CD1c-positive myeloid dendritic cell (primary cell): ENCODE measurements at regions not wholly inside any gene's neighbourhood (a gene's known extent, or its start where the extent isn't known, plus 50 kb on each side); places are given as distances from the start of the nearest gene placed in this dataset.

ENCODE experiments used
- DNase-seq: peaks from one replicate; pipeline ENCODE4 v3.0.0-alpha.2; 2016; ENCODE audit errors: extremely low spot score

DNA sequence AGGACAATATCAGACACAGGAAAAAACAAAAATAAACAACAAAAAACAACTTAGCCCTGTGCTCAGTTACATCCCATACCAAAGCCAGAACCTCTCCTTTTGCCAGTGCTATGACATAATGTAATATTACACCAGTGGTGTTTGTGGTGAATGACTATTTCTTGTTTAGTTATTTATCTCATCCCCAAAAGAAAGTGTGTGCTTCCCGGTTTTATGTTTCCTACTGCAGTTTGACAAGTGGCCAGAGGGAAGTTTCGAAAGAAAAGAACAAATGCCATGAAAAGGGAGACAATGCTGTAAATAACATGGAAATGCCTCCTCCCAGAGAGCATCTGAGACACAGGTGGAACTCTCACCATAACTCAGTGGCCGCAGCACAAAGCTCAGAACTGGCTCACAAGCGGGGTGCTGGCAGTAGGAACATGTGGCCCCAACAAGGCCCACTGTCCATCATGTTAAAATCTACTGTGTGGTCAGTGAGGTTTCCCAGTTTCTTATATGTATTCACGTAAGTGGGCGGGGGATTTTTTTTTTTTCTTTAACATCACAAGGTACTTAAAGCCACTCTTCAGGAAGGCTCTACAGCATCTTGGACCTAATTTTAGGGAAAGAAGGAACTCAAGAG, 158.2 kb downstream of the BARHL2 start:
- no peak for DNase-seq

DNA sequence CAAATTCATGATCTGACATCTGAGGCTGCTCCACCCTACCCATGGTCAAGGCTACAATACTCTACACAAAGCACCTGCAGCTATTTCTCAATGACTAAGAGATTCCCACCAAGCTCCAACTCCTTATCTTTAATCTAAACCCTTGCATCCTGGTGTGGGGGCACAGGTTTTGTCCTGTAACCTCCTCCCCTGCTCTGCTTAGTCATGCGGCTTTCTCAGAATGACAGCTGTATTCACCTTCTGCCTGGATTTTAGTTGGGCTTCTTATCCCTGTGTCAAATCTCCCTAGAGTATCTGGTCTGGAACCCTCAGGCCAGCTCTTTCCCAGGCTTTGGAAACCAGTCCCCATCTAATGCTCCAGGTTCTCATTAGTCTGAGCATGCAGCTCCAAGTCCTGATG, 159.0 kb downstream of the BARHL2 start:
- DNase-seq: no peak

DNA sequence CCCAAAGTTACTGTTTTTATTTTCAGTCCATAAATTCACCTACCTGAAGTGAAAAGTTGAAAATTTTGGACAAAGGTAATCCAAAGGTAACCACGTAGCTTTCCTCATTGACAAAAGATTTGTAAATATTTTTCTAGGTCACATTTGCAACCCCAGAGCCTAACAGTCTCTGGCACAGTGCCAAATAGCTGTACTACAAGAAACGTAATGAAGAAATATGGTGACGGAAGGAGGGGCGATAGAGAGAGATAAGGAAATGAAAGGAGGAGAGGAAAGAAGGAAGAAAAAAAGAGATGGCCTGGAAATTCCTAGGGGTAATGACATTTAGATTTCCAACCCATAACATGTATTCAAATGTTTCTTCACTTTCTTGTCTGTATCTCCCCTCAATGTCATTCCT, 159.4 kb downstream of the BARHL2 start:
- DNase-seq: no peak

DNA sequence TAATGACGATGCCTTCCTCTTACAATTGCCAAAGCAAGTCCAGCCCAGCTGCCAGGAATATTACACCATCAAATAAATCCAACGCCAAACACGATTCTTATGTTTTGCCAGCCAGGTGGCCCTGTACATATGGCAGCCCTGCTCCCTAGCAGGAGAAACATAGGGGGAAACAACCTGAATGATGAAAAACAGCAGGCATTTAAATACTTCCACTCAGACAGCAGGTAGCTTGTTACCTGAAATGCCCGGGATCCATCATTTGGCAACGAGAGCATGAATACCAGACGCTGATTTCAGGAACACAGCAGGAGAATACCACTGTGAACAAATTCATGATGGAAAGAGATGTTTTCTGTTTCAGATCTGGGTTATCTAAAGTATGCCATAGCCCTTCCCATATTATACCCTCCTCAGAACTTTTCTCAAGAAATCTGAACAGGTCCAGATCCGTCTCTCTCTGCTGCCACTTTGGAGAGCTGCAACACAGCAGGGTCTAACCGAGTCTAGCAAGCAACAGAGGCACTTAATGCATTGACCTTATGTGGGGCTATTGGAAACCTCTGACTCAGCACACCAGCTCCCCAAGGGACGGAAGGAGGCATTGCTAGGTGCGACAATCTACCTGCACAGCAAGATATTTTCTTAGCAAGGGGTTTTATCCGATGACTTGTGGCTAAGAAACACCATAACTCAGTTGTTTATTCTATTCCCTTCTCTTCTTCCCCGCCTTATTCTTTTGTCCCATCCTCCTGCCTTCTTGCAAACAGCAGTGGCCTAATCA, 166.3 kb downstream of the BARHL2 start:
- no peak for DNase-seq

DNA sequence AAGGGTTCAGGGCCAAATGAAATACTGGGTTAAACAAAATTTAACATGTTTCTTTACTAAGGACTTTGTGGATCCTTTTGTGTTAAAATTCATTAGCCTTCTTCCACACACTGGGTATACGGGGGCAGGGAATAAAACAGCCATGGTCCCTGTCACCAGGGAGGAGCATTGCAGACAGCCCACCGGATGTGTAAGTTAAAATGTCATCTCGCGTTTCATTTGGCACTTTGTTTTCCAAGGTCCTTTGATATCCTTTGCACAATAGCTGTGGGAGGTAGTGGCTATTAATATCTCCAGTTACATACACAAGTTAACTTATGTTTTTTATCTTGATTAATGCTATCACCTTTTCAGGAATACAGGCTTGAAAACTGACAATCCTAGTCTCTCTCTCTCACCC, 172.7 kb downstream of the BARHL2 start:
- no peak for DNase-seq

DNA sequence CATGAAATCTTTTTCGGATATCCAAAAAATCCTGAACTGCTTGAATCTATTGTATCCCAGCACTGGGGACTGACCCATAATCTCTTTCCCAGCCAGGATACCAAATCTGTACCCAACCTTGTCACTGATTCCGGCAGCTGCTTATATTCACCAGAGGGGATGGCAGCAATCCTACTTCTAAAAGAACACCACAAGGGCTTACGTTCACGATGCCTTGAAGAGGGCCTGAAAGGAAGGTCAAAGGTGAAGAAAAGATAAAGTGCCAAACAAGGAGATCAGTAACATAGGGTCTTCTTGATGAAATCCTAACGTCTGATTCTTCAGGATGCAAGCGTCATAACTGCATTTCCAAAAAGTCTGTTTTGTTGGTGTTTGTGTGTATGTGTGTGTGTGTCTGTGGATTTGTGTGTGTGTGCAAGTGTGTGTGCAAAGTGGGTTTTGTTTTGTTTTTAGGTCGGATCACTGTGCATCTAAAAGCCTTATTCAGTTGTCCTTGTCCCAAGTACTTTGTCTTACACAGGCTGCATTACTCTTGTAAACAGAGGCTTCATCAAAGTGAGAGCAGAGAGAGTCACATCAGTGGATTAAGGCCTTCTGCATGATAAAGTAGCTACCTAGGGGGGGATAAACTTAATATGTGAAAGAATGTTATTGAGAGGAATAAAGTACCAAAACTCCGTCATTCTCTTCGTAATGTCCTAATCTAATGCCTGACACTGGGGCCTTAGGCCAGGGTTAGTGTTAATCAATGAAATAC, 179.3 kb downstream of the BARHL2 start:
- DNase-seq: no peak

DNA sequence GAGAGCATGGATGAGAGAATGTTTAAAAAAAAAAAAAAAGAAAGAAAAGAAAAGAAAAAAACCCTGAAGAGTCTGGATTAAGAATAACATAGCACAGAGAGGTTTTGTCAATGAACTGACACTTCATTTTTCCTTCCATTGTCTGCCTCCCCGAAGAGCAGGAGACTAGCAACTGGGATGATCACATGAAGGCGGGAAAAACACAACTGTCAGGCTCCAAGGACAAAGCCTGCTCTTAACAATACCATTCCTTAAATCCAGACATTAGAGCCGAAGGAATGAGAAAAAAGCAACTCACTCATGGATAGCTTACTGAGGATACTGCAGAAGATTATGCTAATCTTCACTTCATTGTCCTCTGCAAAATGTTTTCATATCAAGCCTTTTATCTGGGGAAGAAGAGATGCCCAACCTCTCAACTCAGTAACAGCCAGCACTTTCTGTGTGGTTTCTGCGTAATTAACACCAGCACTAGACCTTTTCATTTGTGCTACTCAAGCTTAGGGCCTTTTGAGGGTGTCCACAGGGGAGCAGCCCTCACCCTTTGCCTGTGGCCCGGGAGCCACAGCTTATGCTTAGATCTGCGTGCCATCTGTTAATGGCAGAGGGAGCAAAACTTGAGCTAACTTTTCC, 182.3 kb downstream of the BARHL2 start:
- no peak for DNase-seq

DNA sequence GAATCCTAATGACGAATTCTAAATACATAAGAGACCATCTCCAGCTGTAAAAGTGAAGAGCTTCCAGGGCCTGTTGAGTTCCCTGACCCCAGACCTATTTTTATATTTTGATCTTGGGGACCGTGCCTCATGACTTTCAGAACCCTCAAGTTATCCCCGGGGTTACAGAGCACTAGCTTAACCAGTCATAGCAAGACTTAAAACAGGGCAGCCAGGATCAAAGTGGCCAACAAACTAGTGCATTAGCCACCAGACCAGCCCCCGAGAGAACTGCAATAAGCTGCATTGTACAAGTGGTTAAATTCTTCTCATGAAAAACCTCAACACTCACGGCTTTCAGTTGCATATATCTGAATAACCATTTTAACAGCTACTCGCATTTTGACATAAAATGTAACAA, 183.0 kb downstream of the BARHL2 start:
- DNase-seq: no peak

DNA sequence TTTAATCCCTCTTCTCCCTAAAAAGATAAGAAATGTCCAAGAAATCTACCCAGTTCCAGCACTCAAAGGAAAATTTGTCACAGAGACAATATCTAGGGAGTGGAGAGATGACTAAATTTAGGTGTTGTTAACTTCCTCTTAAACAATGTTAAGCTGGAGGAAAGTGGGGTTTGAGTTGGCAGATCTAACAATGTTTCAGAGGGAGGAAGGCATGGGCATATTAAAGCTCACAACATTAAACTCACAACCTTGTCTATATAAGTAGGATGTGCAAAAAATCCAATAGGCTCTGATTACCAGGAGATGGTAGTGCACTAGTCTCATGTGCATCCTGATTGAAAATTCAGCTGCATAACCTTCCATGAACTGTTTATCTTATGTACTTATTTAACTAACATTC, 190.1 kb downstream of the BARHL2 start:
- DNase-seq: no peak

DNA sequence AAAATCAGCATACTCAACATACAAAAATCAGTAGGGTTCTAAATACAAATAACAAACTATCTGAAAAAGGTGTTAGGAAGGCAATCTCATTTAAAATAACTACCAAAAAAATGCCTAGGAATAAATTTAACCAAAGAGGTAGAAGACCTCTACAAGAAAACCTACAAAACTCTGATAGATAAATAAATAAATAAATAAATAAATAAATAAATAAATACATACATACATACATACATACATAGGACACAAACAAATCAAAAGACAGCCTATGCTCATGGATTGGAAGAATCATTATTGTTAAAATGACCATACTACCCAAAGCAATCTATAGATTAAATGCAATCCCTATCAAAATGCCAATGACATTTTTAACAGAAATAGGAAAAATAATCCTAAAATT, 194.7 kb downstream of the BARHL2 start:
- no peak for DNase-seq

DNA sequence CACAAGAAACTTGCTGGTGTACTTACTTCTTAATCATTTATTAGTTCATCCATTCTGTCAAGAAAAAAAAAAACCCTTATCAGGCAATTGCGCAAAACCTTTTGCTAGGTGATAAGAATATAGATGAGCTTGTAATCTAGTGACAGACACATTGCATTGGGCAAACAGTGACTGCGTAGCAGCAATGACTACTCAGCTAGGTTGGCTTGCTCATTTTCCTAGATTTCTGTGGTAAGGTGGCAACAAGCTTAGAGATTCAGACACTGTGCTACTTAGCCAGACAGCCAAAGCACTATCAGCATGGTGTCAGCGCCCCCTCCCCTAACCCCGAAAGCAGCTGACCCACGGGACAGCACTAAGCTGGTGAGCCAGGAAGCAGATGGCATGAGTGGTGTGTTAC, 203.1 kb downstream of the BARHL2 start:
- DNase-seq: no peak

DNA sequence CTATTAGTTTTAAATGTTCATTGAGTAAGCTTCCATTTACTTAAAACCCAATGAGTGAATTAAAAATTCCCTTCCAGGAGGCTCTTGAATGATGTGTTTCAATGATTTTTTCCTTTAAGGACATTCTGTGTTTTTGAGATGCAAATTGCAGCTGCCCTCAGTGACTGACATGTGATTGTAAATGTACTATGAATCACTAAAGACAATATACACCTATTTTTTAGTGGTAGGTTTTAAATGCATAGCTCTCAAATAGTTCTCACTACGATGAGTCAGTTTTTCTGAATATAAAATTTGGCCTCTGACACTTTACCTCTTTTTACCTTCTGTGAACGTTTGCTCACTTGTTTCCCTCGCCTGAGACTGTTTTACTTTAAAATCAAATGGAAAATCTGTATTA, 204.7 kb downstream of the BARHL2 start:
- DNase-seq: no peak

DNA sequence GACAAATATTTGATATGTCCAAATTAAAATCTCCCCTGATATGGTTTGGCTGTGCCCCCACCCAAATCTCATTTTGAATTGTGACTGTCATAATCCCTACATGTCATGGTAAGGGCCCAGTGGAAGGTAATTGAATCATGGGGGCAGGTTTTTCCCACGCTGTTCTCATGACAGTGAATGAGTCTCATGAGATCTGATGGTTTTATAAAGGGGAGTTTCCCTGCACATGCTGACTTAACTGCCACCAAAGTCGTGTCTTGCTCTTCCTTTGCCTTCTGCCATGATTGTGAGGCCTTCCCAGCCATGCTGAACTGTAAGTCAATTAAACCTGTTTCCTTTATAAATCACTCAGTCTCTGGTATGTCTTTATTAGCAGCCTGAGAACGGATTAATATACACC, 207.0 kb downstream of the BARHL2 start:
- no peak for DNase-seq

DNA sequence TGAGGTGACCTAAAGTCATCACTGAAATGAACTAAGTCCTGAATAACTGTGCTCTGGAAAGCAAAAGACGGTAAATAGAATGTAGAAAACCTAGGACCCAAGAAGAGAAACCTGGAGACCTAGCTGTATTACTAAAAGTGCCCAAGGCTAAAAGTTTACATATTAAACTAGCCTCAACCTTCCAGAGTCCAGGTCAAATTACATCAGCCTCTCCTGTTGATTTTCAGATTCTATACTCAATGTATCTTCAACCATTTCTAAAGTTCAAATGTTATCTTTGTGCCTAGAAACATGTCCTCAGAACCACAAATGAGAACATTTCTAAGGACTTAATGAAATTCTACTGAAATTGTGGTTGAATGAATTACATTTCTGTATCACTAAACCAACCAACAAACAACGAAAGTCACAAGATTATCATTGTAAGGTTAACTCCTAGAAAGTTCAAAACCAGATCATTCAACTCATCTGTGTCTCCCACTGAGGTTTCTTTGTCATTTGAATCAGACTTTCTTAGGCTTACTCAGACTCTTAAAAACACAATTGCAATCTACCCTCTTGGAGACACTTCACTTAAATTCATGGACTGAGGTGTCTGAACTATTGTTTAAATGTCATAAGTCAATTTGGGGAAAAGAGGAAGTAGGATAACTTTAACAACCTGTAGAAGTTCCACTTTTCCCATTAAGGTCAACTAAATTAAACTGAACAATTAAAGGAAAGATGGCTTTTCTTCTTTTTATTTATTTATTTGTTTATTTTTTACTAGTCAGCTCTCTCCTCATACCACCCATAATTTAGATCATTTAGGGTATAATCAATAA, 207.7 kb downstream of the BARHL2 start:
- no peak for DNase-seq

DNA sequence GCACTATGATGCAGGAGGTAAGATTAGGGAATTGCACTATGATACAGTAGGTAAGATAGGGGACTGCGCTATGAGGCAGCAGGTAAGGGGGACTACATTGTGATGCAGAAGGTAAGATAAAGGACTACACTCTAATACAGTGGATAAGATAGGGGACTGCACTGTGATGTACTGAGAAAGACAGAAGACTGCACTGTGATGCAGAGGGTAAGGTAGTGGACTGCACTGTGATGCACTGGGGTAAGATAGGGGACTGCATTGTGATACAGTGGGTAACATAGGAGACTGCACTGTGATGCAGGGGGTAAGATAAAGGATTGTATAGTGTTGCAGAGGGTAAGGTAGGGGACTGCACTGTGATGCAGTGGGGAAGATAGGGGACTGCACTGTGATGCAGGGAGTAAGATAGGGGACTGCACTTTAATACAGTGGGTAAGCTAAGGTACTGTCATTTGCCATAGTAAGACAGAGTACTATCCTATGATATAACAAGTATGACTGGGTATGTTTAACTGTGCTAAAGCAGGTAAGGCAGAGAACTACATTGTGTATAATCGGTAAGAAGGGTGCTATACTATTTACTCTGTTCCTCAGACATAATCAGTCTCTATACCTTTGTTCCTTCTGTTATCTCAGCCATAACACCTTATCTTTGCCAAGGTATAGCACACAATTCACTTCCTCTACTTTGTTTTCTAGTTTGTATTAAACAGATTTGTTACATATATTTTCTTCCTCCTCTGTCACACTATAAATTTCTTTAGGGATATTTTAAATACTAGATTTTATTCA, 208.5 kb downstream of the BARHL2 start:
- DNase-seq: no peak

DNA sequence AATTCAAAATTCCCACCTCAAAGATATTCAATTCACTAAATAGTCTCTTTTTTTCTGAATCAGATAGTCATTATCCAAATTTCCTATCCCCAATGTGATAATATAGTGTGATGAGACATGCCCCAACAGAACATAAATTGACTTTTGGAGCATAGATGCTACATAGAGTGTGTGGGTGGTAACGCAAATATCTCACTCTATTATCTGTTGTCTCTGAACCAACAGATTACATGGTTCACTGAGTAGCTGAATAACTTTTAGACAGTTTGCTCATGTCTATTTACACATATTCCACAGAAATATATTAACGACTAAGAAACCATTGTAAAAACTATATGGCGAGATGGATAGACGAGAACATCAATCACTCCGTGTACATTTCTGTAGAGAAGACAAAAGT, 209.9 kb downstream of the BARHL2 start:
- DNase-seq: no peak

DNA sequence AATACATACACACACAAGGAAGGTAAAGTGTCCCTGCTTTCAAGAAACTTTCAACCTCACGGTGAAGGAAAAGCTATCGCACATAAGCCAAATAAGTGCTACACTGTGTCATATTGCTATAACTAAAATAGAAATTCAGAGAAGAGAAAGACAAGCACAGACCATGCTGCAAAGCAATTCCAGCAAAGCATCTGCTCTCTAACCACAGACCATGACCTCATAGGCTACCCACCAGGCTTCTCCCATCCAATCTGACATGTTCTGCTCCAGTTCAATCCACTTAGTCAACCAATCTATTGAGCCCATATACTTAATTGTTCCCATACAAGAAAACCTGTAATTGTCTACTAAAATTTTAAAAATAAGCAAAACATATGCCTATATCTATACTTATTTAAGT, 211.3 kb downstream of the BARHL2 start:
- no peak for DNase-seq

DNA sequence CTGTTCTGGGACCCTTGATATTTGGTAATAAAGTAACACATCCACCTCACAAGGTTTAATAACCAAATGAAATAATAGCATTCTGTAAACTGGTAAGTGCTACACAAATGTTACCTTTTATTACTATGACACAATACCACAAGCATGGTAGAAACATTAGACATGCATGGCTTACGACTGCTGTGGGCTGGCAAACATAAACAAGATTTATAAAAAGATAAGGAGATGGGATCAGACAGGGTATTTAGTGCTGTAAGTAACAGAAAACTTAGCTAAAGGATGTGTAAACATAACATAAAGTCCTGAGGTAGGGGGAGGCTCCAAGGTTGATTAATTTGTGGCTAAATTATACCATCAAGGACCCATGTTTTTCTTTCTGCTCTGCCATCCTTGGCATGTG, 212.6 kb downstream of the BARHL2 start:
- no peak for DNase-seq

DNA sequence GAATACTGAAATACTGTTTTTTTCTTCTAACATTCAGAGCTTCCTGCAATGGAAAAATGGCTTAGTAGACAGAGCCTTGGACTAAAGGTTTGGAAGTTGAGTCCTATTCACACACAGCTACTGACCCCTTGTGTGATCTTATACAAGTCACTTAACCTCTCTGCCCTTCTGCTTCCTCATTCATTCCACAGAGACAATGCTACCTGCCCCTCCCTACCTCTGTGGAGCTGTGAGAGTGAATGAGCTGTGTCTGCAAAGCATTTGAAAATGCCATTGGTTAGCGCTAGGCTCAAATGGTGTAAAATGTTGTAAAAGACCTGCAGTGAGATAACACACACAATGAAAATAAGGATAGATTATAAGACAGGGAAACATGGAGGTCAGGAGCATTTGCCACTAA, 214.4 kb downstream of the BARHL2 start:
- DNase-seq: no peak

DNA sequence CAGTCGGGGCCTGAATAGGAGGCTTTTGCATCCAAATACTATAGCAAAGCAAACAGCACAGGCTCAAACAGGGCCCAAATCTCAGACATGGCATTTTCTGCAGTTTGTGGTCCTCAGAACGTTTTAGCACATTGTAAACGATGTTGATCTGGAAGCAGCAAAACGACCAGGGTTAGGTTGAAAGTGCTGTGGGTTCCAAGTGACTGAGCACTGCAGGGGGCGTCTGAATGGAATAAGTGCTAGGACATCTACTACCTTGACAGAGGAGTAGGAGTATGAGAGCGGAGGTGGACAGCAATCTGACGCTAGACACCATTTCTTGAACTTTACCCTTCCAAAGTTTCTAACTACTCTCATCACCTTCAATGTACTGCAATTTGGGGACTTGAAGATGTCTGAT, 214.9 kb downstream of the BARHL2 start:
- no peak for DNase-seq

DNA sequence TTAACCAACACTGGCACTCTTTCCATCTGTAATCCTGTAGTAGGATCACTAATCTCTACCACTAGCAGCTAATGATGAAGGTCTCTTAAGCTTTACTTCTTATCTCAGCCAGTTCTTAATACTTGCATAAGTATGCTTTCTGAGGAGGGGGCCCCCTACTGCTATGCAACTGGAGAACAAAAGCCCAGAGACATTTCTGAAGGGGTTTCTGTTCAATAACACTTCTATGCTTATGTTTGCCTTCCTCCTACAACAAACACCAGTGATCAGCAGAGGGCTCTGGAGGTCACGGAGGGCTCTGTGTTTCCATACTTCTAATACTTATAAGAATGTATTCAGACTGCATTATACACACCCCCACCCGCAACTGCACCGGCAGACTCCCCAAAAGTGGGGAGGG, 215.8 kb downstream of the BARHL2 start:
- DNase-seq: no peak
